ENCODE measurements at regions not wholly inside any gene's neighbourhood (a gene's known extent, or its start where the extent isn't known, plus 50 kb on each side); places are given as distances from the start of the nearest gene placed in this dataset.

DNA sequence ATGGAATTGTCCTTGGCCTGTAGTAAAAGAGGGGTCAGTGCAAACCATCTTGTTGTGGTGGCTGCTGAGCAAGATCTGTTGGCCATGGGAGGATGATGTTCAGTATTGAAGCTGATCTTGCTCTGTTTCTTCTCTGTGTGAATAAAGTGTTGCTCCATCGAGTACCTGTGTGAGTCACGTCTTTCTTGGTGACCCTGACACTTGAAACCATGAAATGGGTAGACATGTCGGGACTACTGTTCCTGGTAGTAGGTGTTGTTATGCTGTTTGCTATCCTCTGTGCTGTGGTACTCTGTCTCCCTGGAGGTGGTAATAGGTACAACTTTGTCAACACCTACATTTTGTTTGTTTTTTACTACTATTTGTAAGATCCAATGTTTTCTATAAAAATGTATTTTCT is 330.6 kb downstream of the MDFIC start:
- no peak for TF ChIP-seq POLR2A (IDR thresholded peaks at IDR 0.05; ENCODE audit: low read depth, low read length)
- no peak for TF ChIP-seq RAD21 (IDR thresholded peaks at IDR 0.05; ENCODE audit: low read length)
- TF ChIP-seq, protein P1, sequence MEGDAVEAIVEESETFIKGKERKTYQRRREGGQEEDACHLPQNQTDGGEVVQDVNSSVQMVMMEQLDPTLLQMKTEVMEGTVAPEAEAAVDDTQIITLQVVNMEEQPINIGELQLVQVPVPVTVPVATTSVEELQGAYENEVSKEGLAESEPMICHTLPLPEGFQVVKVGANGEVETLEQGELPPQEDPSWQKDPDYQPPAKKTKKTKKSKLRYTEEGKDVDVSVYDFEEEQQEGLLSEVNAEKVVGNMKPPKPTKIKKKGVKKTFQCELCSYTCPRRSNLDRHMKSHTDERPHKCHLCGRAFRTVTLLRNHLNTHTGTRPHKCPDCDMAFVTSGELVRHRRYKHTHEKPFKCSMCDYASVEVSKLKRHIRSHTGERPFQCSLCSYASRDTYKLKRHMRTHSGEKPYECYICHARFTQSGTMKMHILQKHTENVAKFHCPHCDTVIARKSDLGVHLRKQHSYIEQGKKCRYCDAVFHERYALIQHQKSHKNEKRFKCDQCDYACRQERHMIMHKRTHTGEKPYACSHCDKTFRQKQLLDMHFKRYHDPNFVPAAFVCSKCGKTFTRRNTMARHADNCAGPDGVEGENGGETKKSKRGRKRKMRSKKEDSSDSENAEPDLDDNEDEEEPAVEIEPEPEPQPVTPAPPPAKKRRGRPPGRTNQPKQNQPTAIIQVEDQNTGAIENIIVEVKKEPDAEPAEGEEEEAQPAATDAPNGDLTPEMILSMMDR (conservative IDR thresholded peaks at IDR 0.05; ENCODE audit: low read depth, low read length) = no peak
- TF ChIP-seq MAZ (IDR thresholded peaks at IDR 0.05; ENCODE audit: borderline replicate concordance, low read depth, low read length) = no peak
- TF ChIP-seq BHLHE40 (IDR thresholded peaks at IDR 0.05; ENCODE audit: low read depth, low read length) = no peak
- TF ChIP-seq SMC3 (IDR thresholded peaks at IDR 0.05; ENCODE audit: low read depth, low read length) = no peak
- no peak for TF ChIP-seq RFX5 (IDR thresholded peaks at IDR 0.05; ENCODE audit: low read depth, low read length)
- no peak for TF ChIP-seq MXI1 (IDR thresholded peaks at IDR 0.05; ENCODE audit: borderline replicate concordance, low read depth, low read length)
- TF ChIP-seq CEBPB (IDR thresholded peaks at IDR 0.05; ENCODE audit: low read depth, low read length) = no peak
- TF ChIP-seq, protein P2, sequence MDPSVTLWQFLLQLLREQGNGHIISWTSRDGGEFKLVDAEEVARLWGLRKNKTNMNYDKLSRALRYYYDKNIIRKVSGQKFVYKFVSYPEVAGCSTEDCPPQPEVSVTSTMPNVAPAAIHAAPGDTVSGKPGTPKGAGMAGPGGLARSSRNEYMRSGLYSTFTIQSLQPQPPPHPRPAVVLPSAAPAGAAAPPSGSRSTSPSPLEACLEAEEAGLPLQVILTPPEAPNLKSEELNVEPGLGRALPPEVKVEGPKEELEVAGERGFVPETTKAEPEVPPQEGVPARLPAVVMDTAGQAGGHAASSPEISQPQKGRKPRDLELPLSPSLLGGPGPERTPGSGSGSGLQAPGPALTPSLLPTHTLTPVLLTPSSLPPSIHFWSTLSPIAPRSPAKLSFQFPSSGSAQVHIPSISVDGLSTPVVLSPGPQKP (IDR thresholded peaks at IDR 0.05; ENCODE audit: borderline replicate concordance, low read depth, low read length) = no peak
